Upper lobe of left lung (tissue), 6 donors: ENCODE measurements at regions not wholly inside any gene's neighbourhood (a gene's known extent, or its start where the extent isn't known, plus 50 kb on each side); places are given as distances from the start of the nearest gene placed in this dataset.

Experiments used
- ATAC-seq, 2 donors: fragments of 200-7000 bp; cut with Tn5 transposase; one replicate each; pipeline ENCODE4 v1.9.1; 2022; ENCODE audit warnings: mild to moderate bottlenecking in 2 of 2, moderate library complexity in 2 of 2; ENCODE audit not compliant: low FRiP score in 2 of 2
- DNase-seq, 2 donors: peaks; one replicate each; pipeline ENCODE4 v3.0.0-alpha.2; 2019 to 2020
- H3K27ac ChIP-seq, 4 donors: fragments of 200-600 bp; sonication (generic); one replicate each; pipeline ENCODE4 v1.5.1; 2016 to 2019
- H3K27me3 ChIP-seq, 4 donors: fragments of 200-600 bp; sonication (generic); one replicate each; pipeline ENCODE4 v1.5.1; 2017 to 2019
- H3K36me3 ChIP-seq, 4 donors: fragments of 200-600 bp; sonication (generic); one replicate each; pipeline ENCODE4 v1.5.1; 2016 to 2019
- H3K4me1 ChIP-seq, 4 donors: fragments of 200-600 bp; sonication (generic); one replicate each; pipeline ENCODE4 v1.5.1; 2018 to 2019
- H3K4me3 ChIP-seq, 4 donors: fragments of 200-600 bp; sonication (generic); one replicate each; pipeline ENCODE4 v1.5.1; 2017 to 2019; ENCODE audit warnings: mild to moderate bottlenecking in 2 of 4, moderate library complexity in 1 of 4
- H3K9me3 ChIP-seq, 4 donors: fragments of 200-600 bp; sonication (generic); one replicate each; pipeline ENCODE4 v1.5.1; 2018 to 2019
- EP300 ChIP-seq, 4 donors: sonication (generic); formaldehyde crosslinking; IDR thresholded peaks; one replicate each; pipeline ENCODE4 v1.5.1; 2017; ENCODE audit warnings: antibody characterized with exemption in 4 of 4, control low read depth in 2 of 4
- POLR2A ChIP-seq, 4 donors: fragments of 450-650 bp; IDR thresholded peaks; one replicate each; pipeline ENCODE4 v1.5.1; 2016 to 2017; ENCODE audit warnings: antibody characterized with exemption in 4 of 4, mild to moderate bottlenecking in 2 of 4
- POLR2AphosphoS5 ChIP-seq, 2 donors: sonication (generic); formaldehyde crosslinking; IDR thresholded peaks; one replicate each; pipeline ENCODE4 v1.5.1; 2017; ENCODE audit warnings: antibody characterized with exemption in 2 of 2
- WGBS, 2 donors: methylation state at CpG; one replicate each; pipeline ENCODE4 v1.1.5; 2017 to 2018; 5-methylcytosine and 5-hydroxymethylcytosine counted together
- TF ChIP-seq, protein P1 (sequence below), 6 experiments: fragments of 450-650 bp in 4 of 6; fragments of 200-600 bp in 2 of 6; sonication (generic) in 2 of 6; IDR thresholded peaks; one replicate each; pipeline ENCODE4 v1.5.1; 2016 to 2019; ENCODE audit warnings: antibody characterized with exemption in 6 of 6
- donor health status: DM: no; HTN: no; CAD: no; lungs with moderate emphysema.
- donor health status: DM: no; HTN: yes; CAD: no; lungs with severe emphysema.

DNA sequence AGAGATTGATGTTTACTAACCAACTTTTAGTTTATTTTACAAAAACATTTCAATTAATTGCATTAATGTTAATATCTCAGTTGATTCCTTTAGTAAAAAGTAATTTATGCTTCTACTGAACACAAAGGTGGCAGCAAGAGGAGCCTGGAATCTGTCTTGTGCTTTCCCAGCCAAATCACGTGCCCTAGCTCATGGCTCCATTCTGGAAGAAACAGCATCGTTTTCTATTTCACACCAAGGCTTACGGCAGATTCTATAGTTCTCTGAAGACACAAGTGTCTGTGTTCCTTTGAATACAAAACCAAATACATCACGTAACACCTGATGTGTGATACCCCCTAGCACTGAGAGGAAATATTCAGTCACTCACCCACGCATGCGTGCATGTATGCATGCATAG, 346.1 kb upstream of the MIR17HG start:
- no peaks in the 10 kb centered on the region for H3K36me3 ChIP-seq
- DNase-seq = no peak
- H3K9me3 ChIP-seq = no peaks in the 10 kb centered on the region
- no peak for TF ChIP-seq POLR2A (IDR thresholded peaks at IDR 0.05)
- TF ChIP-seq POLR2AphosphoS5 (IDR thresholded peaks at IDR 0.05) = no peak
- TF ChIP-seq, protein P1, sequence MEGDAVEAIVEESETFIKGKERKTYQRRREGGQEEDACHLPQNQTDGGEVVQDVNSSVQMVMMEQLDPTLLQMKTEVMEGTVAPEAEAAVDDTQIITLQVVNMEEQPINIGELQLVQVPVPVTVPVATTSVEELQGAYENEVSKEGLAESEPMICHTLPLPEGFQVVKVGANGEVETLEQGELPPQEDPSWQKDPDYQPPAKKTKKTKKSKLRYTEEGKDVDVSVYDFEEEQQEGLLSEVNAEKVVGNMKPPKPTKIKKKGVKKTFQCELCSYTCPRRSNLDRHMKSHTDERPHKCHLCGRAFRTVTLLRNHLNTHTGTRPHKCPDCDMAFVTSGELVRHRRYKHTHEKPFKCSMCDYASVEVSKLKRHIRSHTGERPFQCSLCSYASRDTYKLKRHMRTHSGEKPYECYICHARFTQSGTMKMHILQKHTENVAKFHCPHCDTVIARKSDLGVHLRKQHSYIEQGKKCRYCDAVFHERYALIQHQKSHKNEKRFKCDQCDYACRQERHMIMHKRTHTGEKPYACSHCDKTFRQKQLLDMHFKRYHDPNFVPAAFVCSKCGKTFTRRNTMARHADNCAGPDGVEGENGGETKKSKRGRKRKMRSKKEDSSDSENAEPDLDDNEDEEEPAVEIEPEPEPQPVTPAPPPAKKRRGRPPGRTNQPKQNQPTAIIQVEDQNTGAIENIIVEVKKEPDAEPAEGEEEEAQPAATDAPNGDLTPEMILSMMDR (IDR thresholded peaks at IDR 0.05) = no peak
- no peak for TF ChIP-seq EP300 (IDR thresholded peaks at IDR 0.05)
- no peak overlapping the region for H3K4me3 ChIP-seq
- no peaks in the 10 kb centered on the region for H3K27me3 ChIP-seq
- 88 to 92% methylated on average over 6 of the region's 6 CpGs for WGBS, 2 donors
- no peak for ATAC-seq
- H3K4me1 ChIP-seq = no peaks in the 10 kb centered on the region
- no peak overlapping the region for H3K27ac ChIP-seq

DNA sequence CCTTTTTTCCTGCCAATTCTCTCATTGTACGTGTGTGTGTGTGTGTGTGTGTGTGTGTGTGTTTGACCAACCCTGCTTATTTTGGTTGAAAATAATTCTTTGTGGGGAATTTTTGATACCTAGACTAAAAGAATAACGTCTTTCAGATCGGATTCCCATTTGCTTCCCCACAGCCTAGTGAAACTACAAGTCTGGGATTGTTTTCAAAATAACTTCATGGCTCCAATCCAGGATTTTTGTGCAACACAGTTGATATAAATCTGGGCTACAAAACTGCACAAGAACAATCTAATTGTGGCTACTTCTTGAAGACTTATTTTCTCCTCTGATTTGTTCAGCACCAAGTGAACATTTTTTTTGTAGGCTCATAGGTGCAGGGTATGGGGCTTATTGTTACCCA, 332.8 kb upstream of the MIR17HG start:
- no peak for DNase-seq
- H3K4me3 ChIP-seq = no peak overlapping the region
- H3K4me1 ChIP-seq = no peaks in the 10 kb centered on the region
- WGBS, 2 donors = 50% methylated on average over 3 of the region's 3 CpGs
- TF ChIP-seq, protein P1 (IDR thresholded peaks at IDR 0.05) = no peak
- TF ChIP-seq POLR2A (IDR thresholded peaks at IDR 0.05) = no peak
- TF ChIP-seq EP300 (IDR thresholded peaks at IDR 0.05) = no peak
- no peak for TF ChIP-seq POLR2AphosphoS5 (IDR thresholded peaks at IDR 0.05)
- no peaks in the 10 kb centered on the region for H3K27me3 ChIP-seq
- no peaks in the 10 kb centered on the region for H3K9me3 ChIP-seq
- no peaks in the 10 kb centered on the region for H3K36me3 ChIP-seq
- H3K27ac ChIP-seq = no peak overlapping the region
- ATAC-seq = no peak

GRCh38 chr13:91017031-91017668, 330.3 kb upstream of the MIR17HG start:
- TF ChIP-seq POLR2A (IDR thresholded peaks at IDR 0.05) = no peak
- TF ChIP-seq, protein P1 (IDR thresholded peaks at IDR 0.05) = peak; percentile 19 to 52 (median 40)
- no peaks in the 10 kb centered on the region for H3K27me3 ChIP-seq
- no peaks in the 10 kb centered on the region for H3K36me3 ChIP-seq
- no peak overlapping the region for H3K27ac ChIP-seq
- DNase-seq = peak in 1 of 2 donors; percentile 23
- 36 to 41% methylated on average over 2 of the region's 2 CpGs for WGBS, 2 donors
- ATAC-seq = no peak
- no peaks in the 10 kb centered on the region for H3K9me3 ChIP-seq
- H3K4me1 ChIP-seq = no peaks in the 10 kb centered on the region
- no peak overlapping the region for H3K4me3 ChIP-seq

GRCh38 chr13:91017669-91018053, 329.8 kb upstream of the MIR17HG start:
- 65 to 70% methylated on average over 15 of the region's 15 CpGs for WGBS, 2 donors
- Histone ChIP-seq H3K27ac (no peak overlapping the region), H3K4me1 (no peaks in the 10 kb centered on the region), H3K36me3 (no peaks in the 10 kb centered on the region), H3K27me3 (no peaks in the 10 kb centered on the region), H3K9me3 (no peaks in the 10 kb centered on the region), H3K4me3 (no peak overlapping the region)
- ATAC-seq (no peak), DNase-seq (no peak)
- TF ChIP-seq POLR2AphosphoS5 (IDR thresholded peaks at IDR 0.05) (no peak), POLR2A (IDR thresholded peaks at IDR 0.05) (no peak), EP300 (IDR thresholded peaks at IDR 0.05) (no peak)
- TF ChIP-seq, protein P1 (IDR thresholded peaks at IDR 0.05) = no peak

DNA sequence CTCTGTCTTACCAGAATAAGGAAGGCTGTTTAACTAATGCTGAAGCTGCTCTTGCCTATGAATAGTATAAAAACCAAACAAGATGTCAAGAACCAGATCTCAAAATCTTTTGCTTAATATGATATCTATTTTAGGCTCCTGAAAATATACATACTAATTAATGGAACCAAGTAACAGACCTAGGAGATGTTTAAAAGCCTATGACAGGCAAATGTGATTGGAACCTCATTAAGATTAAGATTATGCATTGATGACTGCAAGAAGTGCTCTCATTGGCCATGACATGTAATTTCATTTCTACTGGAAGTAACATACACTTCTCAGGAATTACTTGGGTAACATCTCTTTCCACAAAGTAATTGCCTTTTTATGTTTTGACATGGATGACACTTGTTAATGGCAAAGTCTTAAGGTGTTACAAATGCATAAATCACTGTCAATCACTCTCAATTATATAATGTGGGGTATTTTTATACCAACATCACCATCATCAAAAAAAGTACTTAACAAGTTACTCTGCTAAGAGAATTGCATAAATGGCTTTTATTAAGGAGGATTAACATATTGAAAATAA, 326.9 kb upstream of the MIR17HG start:
- Histone ChIP-seq H3K9me3 (no peaks in the 10 kb centered on the region), H3K4me1 (no peaks in the 10 kb centered on the region), H3K27ac (no peak overlapping the region), H3K27me3 (no peaks in the 10 kb centered on the region), H3K36me3 (no peaks in the 10 kb centered on the region), H3K4me3 (no peak overlapping the region)
- TF ChIP-seq POLR2AphosphoS5 (IDR thresholded peaks at IDR 0.05) (no peak), EP300 (IDR thresholded peaks at IDR 0.05) (no peak), POLR2A (IDR thresholded peaks at IDR 0.05) (no peak)
- TF ChIP-seq, protein P1 (IDR thresholded peaks at IDR 0.05) = no peak
- DNase-seq (no peak), ATAC-seq (no peak)
